NCI-H524 (cell line): ENCODE measurements at regions not wholly inside any gene's neighbourhood (a gene's known extent, or its start where the extent isn't known, plus 50 kb on each side); places are given as distances from the start of the nearest gene placed in this dataset.
A peak's percentile ranks its signal among the peaks of the same experiment; 100 is the strongest.

ENCODE experiments used
- DNase-seq, 2 experiments: peaks; one replicate each; lab custom pipeline; 2025; lab: John Stamatoyannopoulos, UW

- DNase-seq: no peak
Observed at GRCh38 chr16:51779240-51779639, 628.2 kb upstream of the SALL1 start.

- DNase-seq: no peak
Observed at GRCh38 chr16:51773071-51773890, 622.2 kb upstream of the SALL1 start.

GRCh38 chr16:51766739-51767138 lies 615.7 kb upstream of the SALL1 start:
- DNase-seq: no peak

- no peak for DNase-seq
Observed at GRCh38 chr16:51763072-51763661, 612.1 kb upstream of the SALL1 start.

GRCh38 chr16:51762081-51762996 lies 611.3 kb upstream of the SALL1 start:
- peak; percentile 45 to 72 for DNase-seq

GRCh38 chr16:51761001-51761400 lies 609.9 kb upstream of the SALL1 start:
- DNase-seq: no peak

GRCh38 chr16:51759999-51760398 lies 608.9 kb upstream of the SALL1 start:
- DNase-seq: no peak

- no peak for DNase-seq
Observed at GRCh38 chr16:51759329-51759728, 608.3 kb upstream of the SALL1 start.

GRCh38 chr16:51757921-51758479 lies 606.9 kb upstream of the SALL1 start:
- no peak for DNase-seq

- peak; percentile 49 to 86 for DNase-seq
Observed at GRCh38 chr16:51757505-51757904, 606.4 kb upstream of the SALL1 start.

GRCh38 chr16:51757124-51757470 lies 606.0 kb upstream of the SALL1 start:
- DNase-seq: no peak

- DNase-seq: no peak
Observed at GRCh38 chr16:51756447-51757123, 605.5 kb upstream of the SALL1 start.

- no peak for DNase-seq
Observed at GRCh38 chr16:51755577-51756355, 604.7 kb upstream of the SALL1 start.

GRCh38 chr16:51755039-51755501 lies 604.0 kb upstream of the SALL1 start:
- no peak for DNase-seq

GRCh38 chr16:51753467-51754127 lies 602.5 kb upstream of the SALL1 start:
- peak; percentile 11 to 57 for DNase-seq

- no peak for DNase-seq
Observed at GRCh38 chr16:51752438-51752995, 601.4 kb upstream of the SALL1 start.

GRCh38 chr16:51747329-51747728 lies 596.3 kb upstream of the SALL1 start:
- DNase-seq: no peak

- DNase-seq: no peak
Observed at GRCh38 chr16:51734220-51734619, 583.1 kb upstream of the SALL1 start.

- DNase-seq: no peak
Observed at GRCh38 chr16:51733181-51733580, 582.1 kb upstream of the SALL1 start.

GRCh38 chr16:51731160-51731559 lies 580.1 kb upstream of the SALL1 start:
- no peak for DNase-seq
